NCI-H446 (cell line): ENCODE measurements at regions not wholly inside any gene's neighbourhood (a gene's known extent, or its start where the extent isn't known, plus 50 kb on each side); places are given as distances from the start of the nearest gene placed in this dataset.

Source experiments
- DNase-seq, 2 experiments: peaks; one replicate each; lab custom pipeline; 2025; lab: John Stamatoyannopoulos, UW

- no peak for DNase-seq
These were observed 210.5 kb downstream of the CTTN start for GRCh38 chr11:70608568-70609470.

- no peak for DNase-seq
These were observed 212.5 kb downstream of the CTTN start for GRCh38 chr11:70610566-70611565.

- DNase-seq = no peak
These were observed 213.5 kb downstream of the CTTN start for GRCh38 chr11:70611821-70612220.

GRCh38 chr11:70612459-70613141 lies 214.3 kb downstream of the CTTN start:
- no peak for DNase-seq

GRCh38 chr11:70614034-70614681 lies 215.8 kb downstream of the CTTN start:
- no peak for DNase-seq

GRCh38 chr11:70615036-70615875 lies 216.9 kb downstream of the CTTN start:
- DNase-seq = no peak

- no peak for DNase-seq
These were observed 218.0 kb downstream of the CTTN start for GRCh38 chr11:70616317-70616716.

- DNase-seq = no peak
These were observed 218.8 kb downstream of the CTTN start for GRCh38 chr11:70616938-70617654.

GRCh38 chr11:70618431-70619101 lies 220.2 kb downstream of the CTTN start:
- DNase-seq = no peak

- no peak for DNase-seq
These were observed 221.3 kb downstream of the CTTN start for GRCh38 chr11:70619591-70619990.

GRCh38 chr11:70620510-70621184 lies 222.3 kb downstream of the CTTN start:
- DNase-seq = no peak

GRCh38 chr11:70621241-70621640 lies 222.9 kb downstream of the CTTN start:
- DNase-seq = no peak

- DNase-seq = no peak
These were observed 223.8 kb downstream of the CTTN start for GRCh38 chr11:70622091-70622490.

GRCh38 chr11:70623906-70624597 lies 225.7 kb downstream of the CTTN start:
- DNase-seq = no peak

- DNase-seq = no peak
These were observed 226.3 kb downstream of the CTTN start for GRCh38 chr11:70624598-70624993.

- no peak for DNase-seq
These were observed 226.7 kb downstream of the CTTN start for GRCh38 chr11:70625051-70625450.

- no peak for DNase-seq
These were observed 227.5 kb downstream of the CTTN start for GRCh38 chr11:70625582-70626518.
